ENCODE measurements at regions not wholly inside any gene's neighbourhood (a gene's known extent, or its start where the extent isn't known, plus 50 kb on each side); places are given as distances from the start of the nearest gene placed in this dataset.

DNA sequence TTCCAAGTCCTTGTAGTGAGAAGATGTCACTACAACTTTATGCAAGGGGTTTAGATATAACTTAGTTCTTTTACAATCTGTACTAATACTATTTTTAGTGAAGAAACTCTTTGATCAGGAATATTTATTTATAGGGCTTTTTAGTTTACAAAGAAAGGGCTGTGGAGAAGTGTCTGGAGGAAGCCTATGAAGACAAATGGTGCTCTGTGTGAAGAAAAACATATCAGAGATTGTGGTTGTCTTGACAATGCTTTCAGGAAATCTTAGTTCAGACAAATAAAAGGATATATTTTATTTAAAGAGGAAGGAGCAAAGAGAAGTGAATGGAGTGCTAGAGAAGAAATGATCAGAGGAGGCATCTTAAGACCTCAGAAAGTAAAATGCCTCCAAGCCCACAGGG is 824.9 kb downstream of the DCDC2C start:
- Histone ChIP-seq H3K36me3 (no peaks in the 10 kb centered on the region), H3K9me3 (no peaks in the 10 kb centered on the region), H3K4me3 (no peak overlapping the region), H3K4me1 (no peaks in the 10 kb centered on the region), H3K27ac (no peak overlapping the region), H3K27me3 (no peaks in the 10 kb centered on the region)
- intact Hi-C loops (cut with DNase I; ENCODE audit: low total_unique reads) = no loop called here
- TF ChIP-seq, protein P1, sequence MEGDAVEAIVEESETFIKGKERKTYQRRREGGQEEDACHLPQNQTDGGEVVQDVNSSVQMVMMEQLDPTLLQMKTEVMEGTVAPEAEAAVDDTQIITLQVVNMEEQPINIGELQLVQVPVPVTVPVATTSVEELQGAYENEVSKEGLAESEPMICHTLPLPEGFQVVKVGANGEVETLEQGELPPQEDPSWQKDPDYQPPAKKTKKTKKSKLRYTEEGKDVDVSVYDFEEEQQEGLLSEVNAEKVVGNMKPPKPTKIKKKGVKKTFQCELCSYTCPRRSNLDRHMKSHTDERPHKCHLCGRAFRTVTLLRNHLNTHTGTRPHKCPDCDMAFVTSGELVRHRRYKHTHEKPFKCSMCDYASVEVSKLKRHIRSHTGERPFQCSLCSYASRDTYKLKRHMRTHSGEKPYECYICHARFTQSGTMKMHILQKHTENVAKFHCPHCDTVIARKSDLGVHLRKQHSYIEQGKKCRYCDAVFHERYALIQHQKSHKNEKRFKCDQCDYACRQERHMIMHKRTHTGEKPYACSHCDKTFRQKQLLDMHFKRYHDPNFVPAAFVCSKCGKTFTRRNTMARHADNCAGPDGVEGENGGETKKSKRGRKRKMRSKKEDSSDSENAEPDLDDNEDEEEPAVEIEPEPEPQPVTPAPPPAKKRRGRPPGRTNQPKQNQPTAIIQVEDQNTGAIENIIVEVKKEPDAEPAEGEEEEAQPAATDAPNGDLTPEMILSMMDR (IDR thresholded peaks at IDR 0.05) = no peak
- no peak for DNase-seq

- TF ChIP-seq, protein P1 (IDR thresholded peaks at IDR 0.05) = no peak
- no peaks in the 10 kb centered on the region for H3K27me3 ChIP-seq
- no peaks in the 10 kb centered on the region for H3K4me1 ChIP-seq
- no peaks in the 10 kb centered on the region for H3K9me3 ChIP-seq
- no peak overlapping the region for H3K4me3 ChIP-seq
- no peaks in the 10 kb centered on the region for H3K36me3 ChIP-seq
- no peak overlapping the region for H3K27ac ChIP-seq
- DNase-seq = no peak
- intact Hi-C loops (cut with DNase I; ENCODE audit: low total_unique reads) = no loop called here
These were observed 825.4 kb downstream of the DCDC2C start for GRCh38 chr2:4528773-4529172.

DNA sequence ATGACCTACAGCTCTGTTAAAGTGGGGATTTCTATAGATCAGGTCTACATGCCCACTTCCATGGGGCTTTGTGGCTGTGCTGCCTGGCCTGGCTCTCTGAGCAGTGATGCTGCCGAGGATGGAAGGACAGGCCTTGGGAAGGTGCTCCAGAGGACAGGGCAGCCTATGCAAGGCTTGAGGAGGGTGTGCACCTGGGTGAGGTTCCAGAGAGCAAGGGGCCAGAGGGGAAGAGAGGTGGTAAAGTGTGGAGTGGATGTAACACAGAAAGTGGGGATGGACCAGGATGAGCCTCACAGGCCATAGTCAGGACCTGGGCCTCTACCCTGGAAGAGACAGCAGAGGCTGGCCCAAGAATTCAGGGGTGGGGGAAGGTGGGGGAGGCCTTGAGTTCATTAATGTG is 826.4 kb downstream of the DCDC2C start:
- Histone ChIP-seq H3K36me3 (no peaks in the 10 kb centered on the region), H3K27ac (no peak overlapping the region), H3K4me3 (no peak overlapping the region), H3K9me3 (no peaks in the 10 kb centered on the region), H3K27me3 (no peaks in the 10 kb centered on the region), H3K4me1 (no peaks in the 10 kb centered on the region)
- intact Hi-C loops (cut with DNase I; ENCODE audit: low total_unique reads) = no loop called here
- TF ChIP-seq, protein P1 (IDR thresholded peaks at IDR 0.05) = no peak
- no peak for DNase-seq

GRCh38 chr2:4530231-4530630 is 826.9 kb downstream of the DCDC2C start:
- DNase-seq = no peak
- intact Hi-C loops (cut with DNase I; ENCODE audit: low total_unique reads) = no loop called here
- H3K36me3 ChIP-seq = no peaks in the 10 kb centered on the region
- TF ChIP-seq, protein P1 (IDR thresholded peaks at IDR 0.05) = no peak
- no peaks in the 10 kb centered on the region for H3K27me3 ChIP-seq
- H3K27ac ChIP-seq = no peak overlapping the region
- H3K9me3 ChIP-seq = no peaks in the 10 kb centered on the region
- no peak overlapping the region for H3K4me3 ChIP-seq
- no peaks in the 10 kb centered on the region for H3K4me1 ChIP-seq

- intact Hi-C loops (cut with DNase I; ENCODE audit: low total_unique reads) = no loop called here
- H3K4me3 ChIP-seq = no peak overlapping the region
- no peak overlapping the region for H3K27ac ChIP-seq
- no peaks in the 10 kb centered on the region for H3K36me3 ChIP-seq
- no peaks in the 10 kb centered on the region for H3K27me3 ChIP-seq
- no peaks in the 10 kb centered on the region for H3K9me3 ChIP-seq
- TF ChIP-seq, protein P1 (IDR thresholded peaks at IDR 0.05) = no peak
- DNase-seq = no peak
- no peaks in the 10 kb centered on the region for H3K4me1 ChIP-seq
These were observed 830.4 kb downstream of the DCDC2C start for GRCh38 chr2:4533806-4534205.

DNA sequence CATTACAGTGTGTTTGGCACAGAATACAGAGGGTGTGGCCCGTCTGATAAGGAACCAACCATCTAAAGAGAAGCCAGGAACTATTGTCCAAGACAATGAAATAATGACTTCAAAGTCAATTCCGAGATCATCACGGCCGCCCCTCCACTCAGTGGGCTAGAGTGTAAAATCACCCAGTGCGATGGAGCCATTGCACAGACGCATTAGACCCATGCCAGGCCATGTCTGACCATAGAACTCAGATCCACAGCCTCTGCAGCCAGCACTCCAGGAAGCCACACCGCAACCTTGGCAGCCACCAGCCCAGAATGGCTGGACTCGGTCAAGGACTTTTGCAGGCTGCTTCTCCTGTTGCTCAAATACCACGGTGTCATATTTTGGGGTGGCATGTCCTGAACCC is 835.7 kb downstream of the DCDC2C start:
- TF ChIP-seq, protein P1 (IDR thresholded peaks at IDR 0.05) = no peak

More for the DNA sequence above, 835.7 kb downstream of the DCDC2C start:
- no peak for DNase-seq
- H3K27ac ChIP-seq = no peak overlapping the region
- no peaks in the 10 kb centered on the region for H3K9me3 ChIP-seq
- H3K36me3 ChIP-seq = no peaks in the 10 kb centered on the region
- no peak overlapping the region for H3K4me3 ChIP-seq
- H3K27me3 ChIP-seq = no peaks in the 10 kb centered on the region
- intact Hi-C loops (cut with DNase I; ENCODE audit: low total_unique reads) = no loop called here
- H3K4me1 ChIP-seq = no peaks in the 10 kb centered on the region
